ENCODE measurements at regions not wholly inside any gene's neighbourhood (a gene's known extent, or its start where the extent isn't known, plus 50 kb on each side); places are given as distances from the start of the nearest gene placed in this dataset.

GRCh38 chr3:87044846-87045245 is 53.9 kb upstream of the VGLL3 start:
- DNase-seq (ENCODE audit: low read depth): no peak

GRCh38 chr3:87044409-87044808 is 53.5 kb upstream of the VGLL3 start:
- no peak for DNase-seq (ENCODE audit: low read depth)

- no peak for DNase-seq (ENCODE audit: low read depth)
These were observed 50.2 kb upstream of the VGLL3 start for GRCh38 chr3:87041191-87041590.

Data from myocyte (in vitro differentiated cells).